ENCODE measurements at regions not wholly inside any gene's neighbourhood (a gene's known extent, or its start where the extent isn't known, plus 50 kb on each side); places are given as distances from the start of the nearest gene placed in this dataset.

DNA sequence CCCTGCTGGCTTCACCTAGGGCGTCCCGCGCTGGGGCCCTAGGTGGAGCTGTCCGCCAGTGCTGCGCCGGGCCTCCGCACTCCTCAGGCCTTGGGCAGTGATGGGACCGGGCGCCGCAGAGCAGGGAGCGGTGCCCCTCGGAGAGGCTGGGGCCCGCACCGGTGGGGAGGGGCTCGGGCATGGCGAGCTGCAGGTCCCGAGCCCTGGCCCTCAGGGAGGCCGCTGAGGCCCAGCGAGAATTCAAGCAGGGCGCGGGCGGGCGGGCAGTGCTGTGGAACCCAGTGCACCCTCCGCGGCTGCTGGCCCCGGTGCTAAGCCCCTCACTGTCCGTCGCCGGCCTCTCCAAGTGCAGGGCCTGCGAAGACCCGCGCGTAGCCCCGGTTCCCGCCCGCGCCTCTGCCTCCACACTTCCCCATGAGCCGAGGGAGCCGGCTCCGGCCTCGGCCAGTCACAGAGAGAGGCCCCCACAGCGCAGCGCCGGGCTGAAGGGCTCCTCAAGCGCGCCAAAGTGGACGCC, 565.1 kb upstream of the NDST4 start:
- H3K4me3 ChIP-seq: no peak overlapping the region
- TF ChIP-seq, protein P1, sequence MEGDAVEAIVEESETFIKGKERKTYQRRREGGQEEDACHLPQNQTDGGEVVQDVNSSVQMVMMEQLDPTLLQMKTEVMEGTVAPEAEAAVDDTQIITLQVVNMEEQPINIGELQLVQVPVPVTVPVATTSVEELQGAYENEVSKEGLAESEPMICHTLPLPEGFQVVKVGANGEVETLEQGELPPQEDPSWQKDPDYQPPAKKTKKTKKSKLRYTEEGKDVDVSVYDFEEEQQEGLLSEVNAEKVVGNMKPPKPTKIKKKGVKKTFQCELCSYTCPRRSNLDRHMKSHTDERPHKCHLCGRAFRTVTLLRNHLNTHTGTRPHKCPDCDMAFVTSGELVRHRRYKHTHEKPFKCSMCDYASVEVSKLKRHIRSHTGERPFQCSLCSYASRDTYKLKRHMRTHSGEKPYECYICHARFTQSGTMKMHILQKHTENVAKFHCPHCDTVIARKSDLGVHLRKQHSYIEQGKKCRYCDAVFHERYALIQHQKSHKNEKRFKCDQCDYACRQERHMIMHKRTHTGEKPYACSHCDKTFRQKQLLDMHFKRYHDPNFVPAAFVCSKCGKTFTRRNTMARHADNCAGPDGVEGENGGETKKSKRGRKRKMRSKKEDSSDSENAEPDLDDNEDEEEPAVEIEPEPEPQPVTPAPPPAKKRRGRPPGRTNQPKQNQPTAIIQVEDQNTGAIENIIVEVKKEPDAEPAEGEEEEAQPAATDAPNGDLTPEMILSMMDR (IDR thresholded peaks at IDR 0.05): no peak
- TF ChIP-seq POLR2A (IDR thresholded peaks at IDR 0.05): no peak
- no peak overlapping the region for H3K27ac ChIP-seq
- intact Hi-C loops (cut with DNase I; ENCODE audit: low total_unique reads): no loop called here
- H3K4me1 ChIP-seq: no peaks in the 10 kb centered on the region
- no peaks in the 10 kb centered on the region for H3K9me3 ChIP-seq
- no peaks in the 10 kb centered on the region for H3K36me3 ChIP-seq
- DNase-seq: no peak
- H3K27me3 ChIP-seq: no peaks in the 10 kb centered on the region

DNA sequence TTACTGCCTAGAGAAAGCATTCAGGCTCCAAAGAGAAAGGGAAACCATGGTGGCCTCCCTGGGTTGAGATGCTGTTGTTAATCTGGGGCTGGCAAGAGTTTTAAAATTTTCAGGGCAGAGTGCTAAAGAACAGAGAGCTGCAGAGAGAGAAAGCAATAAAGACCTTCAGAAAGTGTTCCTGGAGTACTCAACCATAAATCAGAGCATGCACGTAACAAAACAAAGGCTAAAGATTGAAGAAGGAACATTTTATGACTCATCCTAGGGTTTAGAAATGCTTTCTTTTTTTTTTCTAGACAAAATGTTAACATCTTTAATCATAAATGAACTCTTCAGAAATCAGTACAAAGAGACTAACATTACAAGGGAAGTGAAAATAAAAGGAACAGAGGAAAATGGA, 562.3 kb upstream of the NDST4 start:
- no peak overlapping the region for H3K4me3 ChIP-seq
- DNase-seq: no peak
- H3K36me3 ChIP-seq: no peaks in the 10 kb centered on the region
- intact Hi-C loops (cut with DNase I; ENCODE audit: low total_unique reads): no loop called here
- no peaks in the 10 kb centered on the region for H3K27me3 ChIP-seq
- no peak overlapping the region for H3K27ac ChIP-seq
- no peak for TF ChIP-seq POLR2A (IDR thresholded peaks at IDR 0.05)
- TF ChIP-seq, protein P1 (IDR thresholded peaks at IDR 0.05): no peak
- no peaks in the 10 kb centered on the region for H3K4me1 ChIP-seq
- H3K9me3 ChIP-seq: no peaks in the 10 kb centered on the region

DNA sequence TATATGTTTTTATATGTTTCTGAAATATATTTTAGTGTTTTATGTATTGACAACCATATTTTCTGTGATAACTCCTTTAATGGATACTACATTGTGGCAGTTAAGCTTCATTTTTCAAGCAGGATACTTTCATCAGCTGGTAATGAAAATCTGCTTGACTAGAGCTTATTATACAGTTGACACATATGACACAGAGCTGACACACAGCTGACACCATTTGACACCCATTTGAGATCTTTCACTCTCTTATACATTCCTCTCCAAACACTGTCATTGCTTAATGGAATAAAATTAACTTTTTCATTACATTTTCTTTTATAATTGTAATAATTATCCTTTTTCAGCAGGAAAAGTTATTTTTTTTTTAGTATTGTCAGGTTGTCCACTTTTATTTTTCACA, 561.1 kb upstream of the NDST4 start:
- intact Hi-C loops (cut with DNase I; ENCODE audit: low total_unique reads): no loop called here
- H3K4me1 ChIP-seq: no peaks in the 10 kb centered on the region
- DNase-seq: no peak
- no peaks in the 10 kb centered on the region for H3K36me3 ChIP-seq
- no peaks in the 10 kb centered on the region for H3K27me3 ChIP-seq
- H3K4me3 ChIP-seq: no peak overlapping the region
- no peak for TF ChIP-seq POLR2A (IDR thresholded peaks at IDR 0.05)
- TF ChIP-seq, protein P1 (IDR thresholded peaks at IDR 0.05): no peak
- no peaks in the 10 kb centered on the region for H3K9me3 ChIP-seq
- H3K27ac ChIP-seq: no peak overlapping the region

DNA sequence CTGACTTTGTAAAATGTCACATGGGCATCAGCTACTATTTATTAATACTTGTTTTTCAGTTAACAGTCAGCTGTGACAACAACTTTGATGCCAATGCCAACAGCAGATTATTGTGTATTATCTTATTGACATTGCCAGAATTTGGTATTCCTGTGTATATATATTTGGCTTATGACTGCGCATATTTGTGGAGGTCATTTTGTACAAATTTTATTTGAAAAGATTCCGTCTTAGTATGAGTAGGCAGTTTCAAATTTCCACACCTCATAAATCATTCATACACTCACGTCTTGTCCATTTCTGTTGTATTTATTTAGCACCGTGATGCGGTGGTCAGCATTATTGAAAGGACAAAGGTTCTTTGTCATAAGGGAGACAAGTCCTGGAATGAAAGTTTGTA, 558.2 kb upstream of the NDST4 start:
- intact Hi-C loops (cut with DNase I; ENCODE audit: low total_unique reads): no loop called here
- no peak overlapping the region for H3K4me3 ChIP-seq
- H3K4me1 ChIP-seq: no peaks in the 10 kb centered on the region
- no peaks in the 10 kb centered on the region for H3K9me3 ChIP-seq
- TF ChIP-seq POLR2A (IDR thresholded peaks at IDR 0.05): no peak
- TF ChIP-seq, protein P1 (IDR thresholded peaks at IDR 0.05): no peak
- no peaks in the 10 kb centered on the region for H3K36me3 ChIP-seq
- H3K27ac ChIP-seq: no peak overlapping the region
- DNase-seq: no peak
- no peaks in the 10 kb centered on the region for H3K27me3 ChIP-seq

DNA sequence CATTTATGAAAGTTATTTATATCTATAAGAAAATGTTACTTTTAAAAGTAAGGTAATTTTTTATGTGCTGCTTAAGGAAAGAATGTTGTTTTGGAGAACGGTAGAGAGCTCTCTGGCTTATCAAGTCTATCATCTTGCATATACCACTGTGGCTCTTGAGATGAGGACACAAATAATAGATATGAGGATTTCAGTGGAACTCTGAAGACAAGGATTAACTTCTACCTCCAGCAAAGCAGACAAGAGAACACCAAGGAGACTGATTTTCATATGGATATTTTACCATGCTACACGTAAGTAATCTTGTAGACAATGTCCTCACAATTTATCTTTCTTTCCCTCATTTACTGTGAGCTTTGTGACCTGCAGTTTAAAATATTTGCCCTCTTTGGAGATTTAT, 557.5 kb upstream of the NDST4 start:
- no peak for TF ChIP-seq POLR2A (IDR thresholded peaks at IDR 0.05)
- no peaks in the 10 kb centered on the region for H3K36me3 ChIP-seq
- DNase-seq: no peak
- H3K4me3 ChIP-seq: no peak overlapping the region
- intact Hi-C loops (cut with DNase I; ENCODE audit: low total_unique reads): no loop called here
- H3K4me1 ChIP-seq: no peaks in the 10 kb centered on the region
- no peak overlapping the region for H3K27ac ChIP-seq
- no peaks in the 10 kb centered on the region for H3K27me3 ChIP-seq
- no peaks in the 10 kb centered on the region for H3K9me3 ChIP-seq

DNA sequence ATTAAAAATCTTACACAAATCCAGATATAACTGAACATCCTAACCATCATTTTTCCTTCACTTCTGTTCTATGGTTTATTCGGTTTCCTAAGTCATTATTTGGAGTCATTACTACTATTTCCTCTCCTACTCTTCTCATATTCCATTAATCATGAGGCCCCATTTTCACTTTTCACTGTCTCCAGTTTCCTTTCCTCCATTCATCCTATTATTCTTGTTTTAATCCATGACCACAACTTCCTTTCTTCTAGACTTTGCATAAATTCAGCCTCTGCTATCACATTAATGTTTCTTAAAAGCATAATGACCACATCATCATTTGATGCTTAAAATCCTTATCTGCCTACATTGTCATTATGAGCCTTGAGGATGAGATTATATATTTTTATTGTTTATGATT, 555.0 kb upstream of the NDST4 start:
- TF ChIP-seq, protein P1 (IDR thresholded peaks at IDR 0.05): no peak

More for the DNA sequence above, 555.0 kb upstream of the NDST4 start:
- H3K4me1 ChIP-seq: no peaks in the 10 kb centered on the region
- intact Hi-C loops (cut with DNase I; ENCODE audit: low total_unique reads): no loop called here
- H3K36me3 ChIP-seq: no peaks in the 10 kb centered on the region
- H3K4me3 ChIP-seq: no peak overlapping the region
- H3K9me3 ChIP-seq: no peaks in the 10 kb centered on the region
- no peak overlapping the region for H3K27ac ChIP-seq
- H3K27me3 ChIP-seq: no peaks in the 10 kb centered on the region
- DNase-seq: no peak
